ENCODE measurements at regions not wholly inside any gene's neighbourhood (a gene's known extent, or its start where the extent isn't known, plus 50 kb on each side); places are given as distances from the start of the nearest gene placed in this dataset.

DNA sequence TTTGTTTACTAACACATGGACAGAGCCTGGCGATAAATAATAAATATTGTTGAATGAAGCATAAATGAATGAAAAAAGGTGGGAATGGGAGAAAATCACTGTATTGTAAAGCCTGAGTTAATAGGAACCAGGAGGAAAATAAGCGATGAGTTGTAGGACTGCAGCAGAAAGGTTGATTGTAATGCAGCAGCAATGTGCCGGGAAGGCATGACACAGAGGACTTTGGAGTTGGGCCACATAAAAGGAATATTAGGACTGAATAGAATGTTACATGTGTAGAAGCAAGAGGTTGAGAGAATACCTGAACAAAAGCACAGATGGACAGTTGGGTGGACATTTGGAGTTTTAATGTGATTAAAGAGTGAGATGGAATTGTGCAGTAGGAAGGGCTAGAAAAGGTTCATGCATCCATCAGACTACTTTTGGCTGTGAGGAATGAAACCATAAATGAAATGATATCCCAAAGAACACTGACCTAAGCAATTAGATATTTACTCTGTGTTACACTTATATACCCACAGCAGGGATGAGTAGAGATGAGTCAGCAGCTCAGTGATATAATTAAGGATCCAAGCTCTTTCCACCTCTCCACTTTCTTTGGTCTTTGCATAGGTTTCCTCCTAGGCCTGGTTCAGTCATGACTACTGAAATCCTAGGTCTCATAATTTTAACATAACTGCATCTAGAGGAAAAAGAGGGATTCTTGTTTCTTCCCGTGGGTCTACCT lies 55.4 kb downstream of the CCER1 start:
- ATAC-seq, result no peak
- Mint-ChIP-seq H3K27ac (no peak overlapping the region), H3K4me1 (ENCODE audit: low read depth) (no peaks in the 10 kb centered on the region), H3K27me3 (ENCODE audit: low read depth) (peaks cover 2% of the 10 kb centered on the region), H3K36me3 (ENCODE audit: low read depth) (no peaks in the 10 kb centered on the region), H3K9me3 (ENCODE audit: insufficient read depth) (no peaks in the 10 kb centered on the region), H3K4me3 (no peak overlapping the region)
- ChIA-PET POLR2A (no interaction called here), CTCF (no interaction called here)
- no peak for DNase-seq

GRCh38 chr12:90897986-90898385 lies 57.0 kb downstream of the CCER1 start:
- CTCF ChIA-PET, result no interaction called here

GRCh38 chr12:90897316-90897715 lies 57.7 kb downstream of the CCER1 start:
- ChIA-PET POLR2A (no interaction called here), CTCF (no interaction called here)
- Mint-ChIP-seq H3K4me1 (ENCODE audit: low read depth) (no peaks in the 10 kb centered on the region), H3K27ac (no peak overlapping the region), H3K27me3 (ENCODE audit: low read depth) (peaks cover 2% of the 10 kb centered on the region), H3K4me3 (no peak overlapping the region), H3K9me3 (ENCODE audit: insufficient read depth) (no peaks in the 10 kb centered on the region), H3K36me3 (ENCODE audit: low read depth) (no peaks in the 10 kb centered on the region)
- DNase-seq (no peak), ATAC-seq (no peak)

More at GRCh38 chr12:90897986-90898385, 57.0 kb downstream of the CCER1 start:
- no peak for DNase-seq
- Mint-ChIP-seq H3K4me1 (ENCODE audit: low read depth) (no peaks in the 10 kb centered on the region), H3K27ac (no peak overlapping the region), H3K4me3 (no peak overlapping the region), H3K36me3 (ENCODE audit: low read depth) (no peaks in the 10 kb centered on the region), H3K27me3 (ENCODE audit: low read depth) (peaks cover 2% of the 10 kb centered on the region), H3K9me3 (ENCODE audit: insufficient read depth) (no peaks in the 10 kb centered on the region)
- ATAC-seq, result no peak
- POLR2A ChIA-PET, result no interaction called here

DNA sequence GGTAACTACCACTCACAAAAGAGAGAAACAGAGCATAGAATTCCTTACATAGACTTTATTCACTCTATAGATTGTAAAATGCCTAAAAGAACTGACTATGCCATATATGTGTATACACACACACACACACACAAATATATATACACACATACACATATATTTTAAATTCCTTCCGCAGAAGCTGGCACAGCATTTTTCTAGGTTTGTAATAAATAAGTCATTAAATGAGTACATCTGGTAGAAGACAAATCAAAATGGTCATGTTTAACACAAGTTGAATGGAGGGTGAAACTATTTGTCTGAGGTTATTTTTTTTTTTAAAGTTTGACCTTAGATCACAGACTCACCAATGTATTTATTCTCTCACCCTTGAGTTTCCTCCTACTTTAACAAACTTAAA lies 58.2 kb downstream of the CCER1 start:
- POLR2A ChIA-PET, result interaction anchor here (0.7 kb wide), 1 partner anchor 468 kb away, joined by 4 read pairs; no protein-coding TSS in a partner anchor
- ATAC-seq (no peak), DNase-seq (no peak)
- H3K4me1 Mint-ChIP-seq (ENCODE audit: low read depth), result no peaks in the 10 kb centered on the region
- H3K9me3 Mint-ChIP-seq (ENCODE audit: insufficient read depth), result no peaks in the 10 kb centered on the region
- no peak overlapping the region for H3K4me3 Mint-ChIP-seq
- no peak overlapping the region for H3K27ac Mint-ChIP-seq
- no peaks in the 10 kb centered on the region for H3K36me3 Mint-ChIP-seq (ENCODE audit: low read depth)
- H3K27me3 Mint-ChIP-seq (ENCODE audit: low read depth), result peaks cover 2% of the 10 kb centered on the region
- CTCF ChIA-PET, result no interaction called here

DNA sequence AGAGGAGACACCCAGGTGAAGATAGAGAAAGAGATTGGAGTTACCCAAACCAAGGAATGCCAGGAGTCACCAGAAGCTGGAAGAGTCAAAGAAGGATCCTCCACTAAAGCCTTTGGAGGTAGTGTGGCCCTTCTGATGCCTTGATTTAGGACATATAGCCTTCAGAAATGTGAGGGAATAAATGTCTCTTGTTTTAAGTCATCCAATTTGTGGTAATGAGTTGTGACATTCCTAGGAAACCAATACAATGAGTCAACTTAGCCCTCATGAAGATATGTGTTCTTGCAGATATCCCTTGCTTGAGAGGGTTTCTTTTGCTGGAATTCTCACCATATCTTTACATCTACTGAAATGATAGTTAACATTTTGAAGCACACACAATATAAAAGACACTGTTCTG lies 58.8 kb downstream of the CCER1 start:
- POLR2A ChIA-PET, result interaction anchor here (0.7 kb wide), 1 partner anchor 468 kb away, joined by 4 read pairs; no protein-coding TSS in a partner anchor
- no peak overlapping the region for H3K4me3 Mint-ChIP-seq

GRCh38 chr12:90888316-90888715 lies 66.7 kb downstream of the CCER1 start:
- no peaks in the 10 kb centered on the region for H3K9me3 Mint-ChIP-seq (ENCODE audit: insufficient read depth)
- no peak overlapping the region for H3K27ac Mint-ChIP-seq
- no peaks in the 10 kb centered on the region for H3K36me3 Mint-ChIP-seq (ENCODE audit: low read depth)
- H3K4me3 Mint-ChIP-seq, result no peak overlapping the region
- no peaks in the 10 kb centered on the region for H3K27me3 Mint-ChIP-seq (ENCODE audit: low read depth)
- ATAC-seq (no peak), DNase-seq (no peak)
- ChIA-PET CTCF (no interaction called here), POLR2A (no interaction called here)
- no peaks in the 10 kb centered on the region for H3K4me1 Mint-ChIP-seq (ENCODE audit: low read depth)

More for the DNA sequence above, 58.8 kb downstream of the CCER1 start:
- Mint-ChIP-seq H3K9me3 (ENCODE audit: insufficient read depth) (no peaks in the 10 kb centered on the region), H3K27me3 (ENCODE audit: low read depth) (peaks cover 2% of the 10 kb centered on the region), H3K36me3 (ENCODE audit: low read depth) (no peaks in the 10 kb centered on the region), H3K27ac (no peak overlapping the region), H3K4me1 (ENCODE audit: low read depth) (no peaks in the 10 kb centered on the region)
- DNase-seq (no peak), ATAC-seq (no peak)
- CTCF ChIA-PET, result no interaction called here

DNA sequence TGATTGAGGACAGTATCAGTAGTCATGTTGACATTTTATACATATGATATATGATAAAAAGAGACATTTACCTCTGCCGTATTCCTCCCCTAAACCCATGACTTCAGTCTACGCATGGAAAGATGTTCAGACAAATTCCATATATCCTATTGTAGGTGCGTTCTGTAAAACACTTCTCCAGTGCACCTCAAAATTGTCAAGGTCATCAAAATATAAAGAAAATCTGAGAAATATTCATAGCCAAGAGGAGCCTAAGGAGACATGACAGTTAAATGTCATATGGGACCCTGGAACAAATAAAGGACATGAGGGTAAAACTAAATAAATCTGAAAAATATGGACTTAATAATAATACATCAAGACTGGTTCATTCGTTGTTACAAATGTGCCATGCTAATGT lies 71.5 kb downstream of the CCER1 start:
- ChIA-PET CTCF (no interaction called here), POLR2A (no interaction called here)
- Mint-ChIP-seq H3K9me3 (ENCODE audit: insufficient read depth) (no peaks in the 10 kb centered on the region), H3K36me3 (ENCODE audit: low read depth) (no peaks in the 10 kb centered on the region), H3K4me3 (no peak overlapping the region), H3K27ac (no peak overlapping the region), H3K27me3 (ENCODE audit: low read depth) (no peaks in the 10 kb centered on the region), H3K4me1 (ENCODE audit: low read depth) (no peaks in the 10 kb centered on the region)
- DNase-seq, result no peak
- no peak for ATAC-seq

DNA sequence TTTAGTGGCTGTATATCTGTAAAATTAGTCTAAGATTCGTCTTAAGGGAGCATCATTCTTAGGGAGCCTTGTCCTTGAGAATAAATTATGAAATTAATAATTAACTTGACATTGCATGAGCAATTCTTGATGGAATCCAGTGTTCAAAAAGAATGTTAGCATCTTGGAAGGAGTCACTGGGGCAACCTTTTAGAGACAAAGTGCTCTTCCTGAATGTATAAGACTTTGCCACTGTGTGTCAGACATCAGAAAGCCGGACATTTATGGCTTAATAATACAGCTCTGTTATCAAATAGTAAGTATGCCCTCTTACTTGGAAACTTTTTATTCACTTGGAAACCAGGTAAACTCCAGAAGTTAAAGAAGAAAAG lies 83.3 kb downstream of the CCER1 start:
- ChIA-PET POLR2A (no interaction called here), CTCF (no interaction called here)
- DNase-seq, result no peak
- no peaks in the 10 kb centered on the region for H3K36me3 Mint-ChIP-seq (ENCODE audit: low read depth)
- no peak overlapping the region for H3K4me3 Mint-ChIP-seq
- H3K4me1 Mint-ChIP-seq (ENCODE audit: low read depth), result no peaks in the 10 kb centered on the region
- no peak for ATAC-seq
- H3K9me3 Mint-ChIP-seq (ENCODE audit: insufficient read depth), result no peaks in the 10 kb centered on the region
- no peak overlapping the region for H3K27ac Mint-ChIP-seq
- H3K27me3 Mint-ChIP-seq (ENCODE audit: low read depth), result no peaks in the 10 kb centered on the region

DNA sequence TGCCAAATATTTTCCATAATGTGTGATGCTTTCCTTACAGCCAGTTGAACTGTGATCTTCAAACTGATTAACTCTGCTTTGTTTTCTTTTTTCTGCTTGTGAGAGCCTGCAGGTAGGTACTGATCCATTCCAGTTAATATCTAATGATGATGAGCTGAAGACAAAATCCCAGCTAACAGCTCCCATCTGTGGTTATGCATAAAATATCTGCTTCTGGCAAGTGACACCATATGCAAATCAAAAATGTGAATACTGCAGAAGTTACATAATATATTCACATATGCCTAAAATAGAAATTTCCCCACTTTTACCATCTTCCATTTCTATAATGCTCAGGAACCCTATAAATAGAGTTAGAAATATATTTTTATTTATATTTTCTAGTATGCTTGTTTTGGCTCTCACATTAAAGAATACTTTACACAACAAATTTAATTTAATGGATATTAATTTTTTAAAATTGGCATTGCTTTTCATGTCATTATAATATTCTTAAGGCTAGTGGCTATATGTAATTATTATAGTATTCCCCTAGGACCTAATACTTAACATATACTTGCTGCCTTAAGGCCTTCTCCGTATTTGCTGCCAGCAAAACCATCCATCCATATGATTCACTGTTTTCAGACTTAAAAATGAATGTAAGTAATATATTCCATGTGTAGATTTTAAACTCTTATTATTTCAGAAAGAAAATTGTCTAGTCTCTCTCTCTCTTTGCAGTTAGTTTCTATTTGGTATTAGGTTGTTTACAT lies 83.8 kb downstream of the CCER1 start:
- ATAC-seq (no peak), DNase-seq (no peak)
- H3K27ac Mint-ChIP-seq, result no peak overlapping the region
- no peaks in the 10 kb centered on the region for H3K27me3 Mint-ChIP-seq (ENCODE audit: low read depth)
- H3K4me3 Mint-ChIP-seq, result no peak overlapping the region
- no peaks in the 10 kb centered on the region for H3K4me1 Mint-ChIP-seq (ENCODE audit: low read depth)
- ChIA-PET CTCF (no interaction called here), POLR2A (no interaction called here)
- no peaks in the 10 kb centered on the region for H3K9me3 Mint-ChIP-seq (ENCODE audit: insufficient read depth)
- no peaks in the 10 kb centered on the region for H3K36me3 Mint-ChIP-seq (ENCODE audit: low read depth)

DNA sequence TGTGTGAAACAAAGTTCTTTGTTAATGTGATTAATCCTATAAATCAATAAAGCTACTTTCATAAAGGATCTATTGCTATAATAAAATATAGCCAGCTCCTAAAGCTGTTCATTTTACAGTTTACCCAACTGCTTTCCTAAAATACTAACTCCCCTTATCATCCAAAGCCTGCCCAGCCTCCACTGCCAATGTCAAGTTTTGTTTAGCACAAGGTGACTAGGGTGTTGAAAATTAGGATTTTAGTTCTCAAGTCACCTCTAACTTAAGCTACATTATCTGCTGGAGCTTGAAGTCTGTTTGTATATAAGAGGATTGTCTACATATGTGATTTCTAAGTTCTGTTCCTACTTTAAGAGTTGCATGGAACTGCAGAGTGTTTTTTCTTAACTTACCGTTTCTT lies 86.3 kb downstream of the CCER1 start:
- no peak for DNase-seq
- H3K27ac Mint-ChIP-seq, result no peak overlapping the region
- ATAC-seq, result no peak
- no peak overlapping the region for H3K4me3 Mint-ChIP-seq
- ChIA-PET POLR2A (no interaction called here), CTCF (no interaction called here)
- no peaks in the 10 kb centered on the region for H3K36me3 Mint-ChIP-seq (ENCODE audit: low read depth)
- H3K27me3 Mint-ChIP-seq (ENCODE audit: low read depth), result no peaks in the 10 kb centered on the region
- H3K9me3 Mint-ChIP-seq (ENCODE audit: insufficient read depth), result no peaks in the 10 kb centered on the region
- no peaks in the 10 kb centered on the region for H3K4me1 Mint-ChIP-seq (ENCODE audit: low read depth)

GRCh38 chr12:90859591-90859990 lies 95.4 kb downstream of the CCER1 start:
- ChIA-PET CTCF (no interaction called here), POLR2A (no interaction called here)
- DNase-seq (no peak), ATAC-seq (no peak)
- Mint-ChIP-seq H3K4me3 (no peak overlapping the region), H3K27me3 (ENCODE audit: low read depth) (no peaks in the 10 kb centered on the region), H3K27ac (no peak overlapping the region), H3K9me3 (ENCODE audit: insufficient read depth) (no peaks in the 10 kb centered on the region), H3K4me1 (ENCODE audit: low read depth) (no peaks in the 10 kb centered on the region), H3K36me3 (ENCODE audit: low read depth) (no peaks in the 10 kb centered on the region)

DNA sequence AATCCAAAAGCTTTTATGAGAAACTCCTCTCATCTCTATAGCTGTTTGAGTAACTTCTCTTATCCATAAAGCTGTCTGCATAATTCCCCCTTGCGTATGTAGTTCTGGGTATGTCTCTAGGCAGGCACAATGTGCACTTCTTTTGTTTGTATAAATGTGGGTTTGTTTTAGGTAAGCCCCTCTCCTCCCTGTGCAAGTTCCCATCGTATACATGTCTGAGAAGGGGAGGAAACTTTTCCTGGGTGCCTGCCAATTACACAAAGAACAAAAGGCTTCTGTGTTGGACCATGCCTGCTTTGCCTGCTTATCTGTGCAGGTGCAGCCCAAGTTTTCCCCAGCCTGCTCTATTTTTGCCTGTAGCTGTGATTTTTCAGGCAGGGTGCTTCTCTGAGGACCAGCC lies 96.7 kb downstream of the CCER1 start:
- DNase-seq, result no peak
- CTCF ChIA-PET, result no interaction called here
- no peaks in the 10 kb centered on the region for H3K36me3 Mint-ChIP-seq (ENCODE audit: low read depth)
- H3K27me3 Mint-ChIP-seq (ENCODE audit: low read depth), result no peaks in the 10 kb centered on the region
- H3K4me3 Mint-ChIP-seq, result no peak overlapping the region
- H3K9me3 Mint-ChIP-seq (ENCODE audit: insufficient read depth), result no peaks in the 10 kb centered on the region
- no peak for ATAC-seq
- POLR2A ChIA-PET, result no interaction called here
- no peak overlapping the region for H3K27ac Mint-ChIP-seq
- no peaks in the 10 kb centered on the region for H3K4me1 Mint-ChIP-seq (ENCODE audit: low read depth)

- no peaks in the 10 kb centered on the region for H3K9me3 Mint-ChIP-seq (ENCODE audit: insufficient read depth)
- no peak overlapping the region for H3K27ac Mint-ChIP-seq
- DNase-seq (no peak), ATAC-seq (no peak)
- no peaks in the 10 kb centered on the region for H3K4me1 Mint-ChIP-seq (ENCODE audit: low read depth)
- H3K4me3 Mint-ChIP-seq, result no peak overlapping the region
- H3K27me3 Mint-ChIP-seq (ENCODE audit: low read depth), result no peaks in the 10 kb centered on the region
- POLR2A ChIA-PET, result no interaction called here
- no peaks in the 10 kb centered on the region for H3K36me3 Mint-ChIP-seq (ENCODE audit: low read depth)
- CTCF ChIA-PET, result no interaction called here
Measured at GRCh38 chr12:90855534-90855933, 99.4 kb downstream of the CCER1 start.
